ENCODE measurements at regions not wholly inside any gene's neighbourhood (a gene's known extent, or its start where the extent isn't known, plus 50 kb on each side); places are given as distances from the start of the nearest gene placed in this dataset.

GRCh38 chr13:88862095-88862620 is 1191.0 kb downstream of the SLITRK5 start:
- TF ChIP-seq CTCF (tag by site-specific recombination; IDR thresholded peaks at IDR 0.05): no peak
- no peak for TF ChIP-seq GLIS1 (tag by site-specific recombination; IDR thresholded peaks at IDR 0.05)
- no peak for TF ChIP-seq YY1 (tag by site-specific recombination; IDR thresholded peaks at IDR 0.05)
- TF ChIP-seq REST (tag by site-specific recombination; IDR thresholded peaks at IDR 0.05): no peak
- TF ChIP-seq TRIM28 (IDR thresholded peaks at IDR 0.05; ENCODE audit: borderline replicate concordance, low read length): no peak
- no peak for TF ChIP-seq ZNF704 (tag by site-specific recombination; IDR thresholded peaks at IDR 0.05)

Data from HEK293 (cell line).